IMR-90 (cell line): ENCODE measurements at regions not wholly inside any gene's neighbourhood (a gene's known extent, or its start where the extent isn't known, plus 50 kb on each side); places are given as distances from the start of the nearest gene placed in this dataset.

ENCODE experiments used
- ATAC-seq: fragments of 200-7000 bp; cut with Tn5 transposase; 2 replicates; pipeline ENCODE4 v1.9.1; 2020; ENCODE audit warnings: low read depth, mild to moderate bottlenecking, moderate library complexity
- BruUV-seq: library from RNA; stranded (reverse); fragments of 400-500 nt; replicated peaks from 2 replicates; lab custom pipeline; 2021; lab: Mats Ljungman, UMichigan
- CTCF ChIA-PET: fragments of 300-600 bp; formaldehyde crosslinking; extraction: SDS; loops from one replicate; lab custom pipeline; 2021; ENCODE audit warnings: antibody characterized with exemption; lab: Yijun Ruan, JAX
- POLR2A ChIA-PET: fragments of 300-600 bp; sonication (Branson Sonifier 250); formaldehyde crosslinking; loops from one replicate; lab custom pipeline; 2022; ENCODE audit warnings: antibody characterized with exemption; ENCODE audit not compliant: unreplicated experiment; lab: Charles Lee
- DNase-seq: peaks from one replicate; pipeline ENCODE4 v3.0.0; 2013
- H2AFZ ChIP-seq: replicated peaks from 2 replicates; pipeline ENCODE3; 2013; ENCODE audit warnings: low read length, mild to moderate bottlenecking; ENCODE audit not compliant: poor library complexity
- H2AK5ac ChIP-seq: 2 replicates; pipeline ENCODE4 v1.6.1; 2013; ENCODE audit warnings: low read depth, low read length, inconsistent platforms
- H2AK9ac ChIP-seq: replicated peaks from 2 replicates; pipeline ENCODE3; 2013; ENCODE audit warnings: mild to moderate bottlenecking, low read depth, low read length, moderate library complexity; ENCODE audit not compliant: poor library complexity
- H2BK120ac ChIP-seq: 2 replicates; pipeline ENCODE4 v1.6.1; 2013; ENCODE audit warnings: low read depth, low read length, inconsistent platforms
- H2BK15ac ChIP-seq: 3 replicates; pipeline ENCODE4 v1.6.1; 2013; ENCODE audit warnings: low read depth, low read length, inconsistent platforms
- H2BK20ac ChIP-seq: 2 replicates; pipeline ENCODE4 v1.6.1; 2013; ENCODE audit warnings: low read depth, mild to moderate bottlenecking, inconsistent platforms, low read length, moderate library complexity
- H2BK5ac ChIP-seq: 2 replicates; pipeline ENCODE4 v1.6.1; 2013; ENCODE audit warnings: mild to moderate bottlenecking, low read depth, low read length, inconsistent platforms; ENCODE audit not compliant: poor library complexity, severe bottlenecking
- H3K14ac ChIP-seq: replicated peaks from 2 replicates; pipeline ENCODE4 v1.6.1; 2013; ENCODE audit warnings: low read depth, low read length, inconsistent platforms
- H3K18ac ChIP-seq: 2 replicates; pipeline ENCODE4 v1.6.1; 2013; ENCODE audit warnings: low read depth, low read length, control low read depth
- H3K23ac ChIP-seq: 2 replicates; pipeline ENCODE4 v1.6.1; 2013; ENCODE audit warnings: low read depth, low read length, inconsistent platforms
- H3K27ac ChIP-seq: 2 replicates; pipeline ENCODE4 v1.5.1; 2013; ENCODE audit warnings: mild to moderate bottlenecking, control low read depth, low read length; ENCODE audit not compliant: insufficient read depth
- H3K27me3 ChIP-seq: 2 replicates; pipeline ENCODE4 v1.6.1; 2013; ENCODE audit warnings: low read length; ENCODE audit not compliant: control insufficient read depth, insufficient read depth
- H3K36me3 ChIP-seq: 2 replicates; pipeline ENCODE4 v1.6.1; 2013; ENCODE audit warnings: low read length, mixed read lengths; ENCODE audit not compliant: control insufficient read depth, insufficient read depth
- H3K4ac ChIP-seq: 2 replicates; pipeline ENCODE4 v1.6.1; 2013; ENCODE audit warnings: low read depth, low read length, inconsistent platforms
- H3K4me1 ChIP-seq: 2 replicates; pipeline ENCODE4 v1.6.1; 2013; ENCODE audit warnings: low read length, mixed read lengths; ENCODE audit not compliant: control insufficient read depth, insufficient read depth
- H3K4me2 ChIP-seq: 2 replicates; pipeline ENCODE4 v1.6.1; 2013; ENCODE audit warnings: low read depth, mild to moderate bottlenecking, control low read depth, low read length, moderate library complexity
- H3K4me3 ChIP-seq: 2 replicates; pipeline ENCODE4 v1.5.1; 2013; ENCODE audit warnings: low read depth, mild to moderate bottlenecking, control low read depth, low read length, moderate library complexity; ENCODE audit not compliant: insufficient read depth
- H3K56ac ChIP-seq: 2 replicates; pipeline ENCODE4 v1.6.1; 2013; ENCODE audit warnings: low read length, inconsistent platforms; ENCODE audit not compliant: insufficient read depth; ENCODE audit errors: extremely low read depth
- H3K79me1 ChIP-seq, 2 experiments: 2 replicates each; pipeline ENCODE4 v1.6.1; 2013; ENCODE audit warnings: low read length in 2 of 2, inconsistent platforms in 1 of 2, low read depth in 1 of 2
- H3K9ac ChIP-seq: 2 replicates; pipeline ENCODE4 v1.6.1; 2013; ENCODE audit warnings: low read depth, low read length, control low read depth
- H3K9me1 ChIP-seq: 2 replicates; pipeline ENCODE4 v1.6.1; 2013; ENCODE audit warnings: low read length, inconsistent platforms; ENCODE audit not compliant: insufficient read depth
- H3K9me3 ChIP-seq: 2 replicates; pipeline ENCODE4 v1.6.1; 2013; ENCODE audit warnings: low read length; ENCODE audit not compliant: control insufficient read depth, insufficient read depth
- H4K20me1 ChIP-seq: 2 replicates; pipeline ENCODE4 v1.6.1; 2013; ENCODE audit warnings: low read length, inconsistent platforms; ENCODE audit not compliant: insufficient read depth
- H4K5ac ChIP-seq: 2 replicates; pipeline ENCODE4 v1.6.1; 2013; ENCODE audit warnings: mild to moderate bottlenecking, low read depth, low read length, control low read depth
- H4K8ac ChIP-seq, 2 experiments: 2 replicates each; pipeline ENCODE4 v1.6.1; 2013; ENCODE audit warnings: low read depth in 2 of 2, low read length in 2 of 2, control low read depth in 1 of 2, inconsistent platforms in 1 of 2
- H4K91ac ChIP-seq: 2 replicates; pipeline ENCODE4 v1.6.1; 2013; ENCODE audit warnings: low read depth, low read length, inconsistent platforms; ENCODE audit not compliant: insufficient read depth
- RAD21 ChIP-seq: IDR thresholded peaks from 2 replicates; pipeline ENCODE4 v1.6.1; 2012; ENCODE audit warnings: low read length, improper control_type of control experiment
- WGBS, 2 experiments: methylation state at CpG; one replicate each; pipeline versions ENCODE4 v1.1.5 to v1.1.7; 2013; ENCODE audit warnings: missing lambda C conversion rate in 2 of 2; ENCODE audit not compliant: insufficient read length in 1 of 2; ENCODE audit errors: extremely low coverage in 2 of 2; 5-methylcytosine and 5-hydroxymethylcytosine counted together
- dilution Hi-C: fragments of 300-500 bp; cut with HindIII; formaldehyde crosslinking; loops from one replicate; pipeline ENCODE4 v1.14.3; 2018; ENCODE audit warnings: low sequenced_read_pairs; ENCODE audit not compliant: unreplicated experiment
- in situ Hi-C: fragments of 300-500 bp; cut with MboI; formaldehyde crosslinking; loops from 3 replicates; pipeline ENCODE4 v1.14.3; 2019; ENCODE audit warnings: low sequenced_read_pairs, inconsistent platforms, mixed read lengths
- intact Hi-C: fragments of 100-400 bp; cut with micrococcal nuclease; formaldehyde crosslinking; loops from 2 replicates; pipeline ENCODE4 v1.10.0; 2022

DNA sequence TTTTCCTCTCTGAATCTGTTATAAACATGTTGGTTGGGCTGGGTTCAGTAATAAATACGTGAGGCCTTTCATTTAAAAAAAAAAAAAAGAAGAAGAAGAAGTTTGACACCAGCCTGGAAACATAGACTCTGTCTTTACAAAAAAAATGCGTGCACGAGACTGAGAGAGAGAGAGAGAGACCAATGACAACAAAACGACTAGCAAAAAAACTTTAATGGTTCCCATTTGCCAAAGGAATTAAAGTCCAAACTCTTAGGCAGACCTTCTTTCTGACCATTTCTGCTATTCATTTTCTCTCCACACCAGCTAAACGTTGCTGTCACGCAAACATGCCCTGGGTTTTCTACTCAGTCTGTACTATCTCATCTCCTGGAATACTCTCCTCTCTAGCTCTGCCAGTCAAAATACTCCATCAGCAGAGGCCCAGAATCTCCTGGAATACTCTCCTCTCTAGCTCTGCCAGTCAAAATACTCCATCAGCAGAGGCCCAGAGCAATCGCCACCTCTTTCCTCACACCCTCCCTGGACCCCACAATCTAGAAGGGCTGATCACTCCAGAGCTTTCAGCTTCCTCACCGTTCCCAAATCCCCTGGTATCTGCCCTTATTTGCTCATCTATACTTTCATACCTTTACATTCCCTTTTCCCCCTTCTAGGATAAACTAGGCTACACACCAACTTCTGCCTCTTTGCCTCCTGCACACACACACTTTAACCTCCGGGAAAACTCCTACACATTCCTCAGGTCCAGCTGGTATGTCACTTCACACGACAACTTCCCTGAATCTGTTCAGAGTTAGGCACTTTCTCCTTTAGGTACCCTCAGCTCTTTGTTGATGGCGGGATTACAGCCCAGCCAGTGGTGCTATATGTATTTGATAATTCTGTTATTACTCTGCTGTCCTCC, 100.0 kb downstream of the CDC7 start:
- H3K36me3 ChIP-seq = no peaks in the 10 kb centered on the region
- no peak for TF ChIP-seq RAD21
- ChIA-PET CTCF (interaction anchor here (0.6 kb wide), 2 partner anchors 15 to 213 kb away, joined by 3 read pairs; no protein-coding TSS in a partner anchor), POLR2A (no interaction called here)
- no peaks in the 10 kb centered on the region for H3K27me3 ChIP-seq
- WGBS, 2 experiments = 55% methylated on average over 5 of the region's 11 CpGs; no CpG with 5 or more reads in 1 of the 2 experiments
- H3K27ac ChIP-seq = no peak overlapping the region
- no peak for ATAC-seq
- dilution Hi-C loops = no loop called here
- no peaks in the 10 kb centered on the region for H3K9me1 ChIP-seq
- intact Hi-C loops = no loop called here
- no peak overlapping the region for H2AK5ac ChIP-seq
- H2BK15ac ChIP-seq = no peak overlapping the region
- H2BK5ac ChIP-seq = no peak overlapping the region
- DNase-seq = no peak
- no peaks in the 10 kb centered on the region; the same call in 1 of the 2 replicates for H3K4me1 ChIP-seq
- H4K5ac ChIP-seq = no peak overlapping the region
- H4K91ac ChIP-seq = no peak overlapping the region
- no peak overlapping the region for H2BK20ac ChIP-seq
- H3K14ac ChIP-seq = no peak overlapping the region
- H3K18ac ChIP-seq = no peak overlapping the region
- H3K4ac ChIP-seq = no peak overlapping the region
- no TSS peak for BruUV-seq
- H4K20me1 ChIP-seq = no peaks in the 10 kb centered on the region
- in situ Hi-C loops = no loop called here
- H2AFZ ChIP-seq = peak overlapping the region; percentile 40
- no peaks in the 10 kb centered on the region for H3K79me1 ChIP-seq
- H3K9ac ChIP-seq = no peak overlapping the region
- H3K23ac ChIP-seq = no peak overlapping the region
- H2BK120ac ChIP-seq = no peak overlapping the region
- H3K4me3 ChIP-seq = no peak overlapping the region
- H3K9me3 ChIP-seq = no peaks in the 10 kb centered on the region
- H3K56ac ChIP-seq = no peak overlapping the region
- no peak overlapping the region for H4K8ac ChIP-seq
- H3K4me2 ChIP-seq = no peak overlapping the region
- H2AK9ac ChIP-seq = no peak overlapping the region
